Right hindlimb (tissue), 1 donor: ENCODE measurements at regions not wholly inside any gene's neighbourhood (a gene's known extent, or its start where the extent isn't known, plus 50 kb on each side); places are given as distances from the start of the nearest gene placed in this dataset.

Experiments used
- DNase-seq: peaks from one replicate; pipeline ENCODE4 v3.0.0-alpha.2; 2018

- no peak for DNase-seq
These were observed 53.2 kb upstream of the ARG1 start for GRCh38 chr6:131519670-131520436.
